ENCODE measurements at regions not wholly inside any gene's neighbourhood (a gene's known extent, or its start where the extent isn't known, plus 50 kb on each side); places are given as distances from the start of the nearest gene placed in this dataset.

DNA sequence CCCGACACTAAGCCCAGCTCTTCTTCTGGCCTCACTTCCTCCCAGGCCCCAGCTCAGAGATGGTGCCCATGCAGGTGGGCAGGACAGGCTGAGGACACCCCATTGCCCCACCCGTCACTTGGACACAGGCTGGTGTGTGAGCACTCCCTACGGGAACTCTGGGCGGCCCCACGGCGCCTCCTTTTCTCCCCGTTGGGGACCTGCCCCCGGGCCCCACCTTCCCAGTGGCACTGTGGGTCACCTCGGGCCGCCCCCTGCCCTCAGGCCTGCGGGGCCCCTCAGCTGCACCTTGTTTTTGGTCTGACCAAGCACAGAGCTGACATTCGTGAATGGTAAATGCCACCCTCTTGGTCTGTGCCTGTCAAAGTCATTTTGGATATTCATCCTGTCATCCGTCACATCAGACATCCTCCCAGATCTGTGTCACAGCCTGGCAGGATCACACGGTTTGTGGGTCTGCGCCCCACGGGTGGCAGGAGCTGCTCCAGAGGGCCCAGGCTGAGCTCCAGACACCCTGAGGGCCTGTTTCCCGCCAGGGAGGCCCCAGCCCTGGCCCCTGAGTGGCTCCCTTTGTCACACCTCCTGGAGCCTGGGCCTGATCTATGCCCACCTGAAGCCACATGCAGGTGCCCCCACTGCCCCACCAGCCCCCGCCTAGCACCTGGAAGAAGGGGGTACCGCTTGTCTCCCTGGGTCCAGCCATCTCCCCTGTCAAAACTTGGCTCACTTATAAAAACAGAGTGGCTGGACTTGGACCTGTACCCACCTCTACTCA, 1188.5 kb downstream of the BRD1 start:
- no peak overlapping the region for H3K27ac ChIP-seq
- H3K9me3 ChIP-seq (ENCODE audit: low read depth): no peaks in the 10 kb centered on the region
- H3K27me3 ChIP-seq: no peaks in the 10 kb centered on the region
- no peaks in the 10 kb centered on the region for H3K4me1 ChIP-seq (ENCODE audit: low read depth)
- DNase-seq (ENCODE audit: low read depth in 1 of 2, low spot score in 1 of 2): no peak
- H3K4me3 ChIP-seq: no peak overlapping the region
- H3K36me3 ChIP-seq: no peaks in the 10 kb centered on the region
- TF ChIP-seq, protein P1, sequence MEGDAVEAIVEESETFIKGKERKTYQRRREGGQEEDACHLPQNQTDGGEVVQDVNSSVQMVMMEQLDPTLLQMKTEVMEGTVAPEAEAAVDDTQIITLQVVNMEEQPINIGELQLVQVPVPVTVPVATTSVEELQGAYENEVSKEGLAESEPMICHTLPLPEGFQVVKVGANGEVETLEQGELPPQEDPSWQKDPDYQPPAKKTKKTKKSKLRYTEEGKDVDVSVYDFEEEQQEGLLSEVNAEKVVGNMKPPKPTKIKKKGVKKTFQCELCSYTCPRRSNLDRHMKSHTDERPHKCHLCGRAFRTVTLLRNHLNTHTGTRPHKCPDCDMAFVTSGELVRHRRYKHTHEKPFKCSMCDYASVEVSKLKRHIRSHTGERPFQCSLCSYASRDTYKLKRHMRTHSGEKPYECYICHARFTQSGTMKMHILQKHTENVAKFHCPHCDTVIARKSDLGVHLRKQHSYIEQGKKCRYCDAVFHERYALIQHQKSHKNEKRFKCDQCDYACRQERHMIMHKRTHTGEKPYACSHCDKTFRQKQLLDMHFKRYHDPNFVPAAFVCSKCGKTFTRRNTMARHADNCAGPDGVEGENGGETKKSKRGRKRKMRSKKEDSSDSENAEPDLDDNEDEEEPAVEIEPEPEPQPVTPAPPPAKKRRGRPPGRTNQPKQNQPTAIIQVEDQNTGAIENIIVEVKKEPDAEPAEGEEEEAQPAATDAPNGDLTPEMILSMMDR (IDR thresholded peaks at IDR 0.05; ENCODE audit: low read depth, low read length): no peak

DNA sequence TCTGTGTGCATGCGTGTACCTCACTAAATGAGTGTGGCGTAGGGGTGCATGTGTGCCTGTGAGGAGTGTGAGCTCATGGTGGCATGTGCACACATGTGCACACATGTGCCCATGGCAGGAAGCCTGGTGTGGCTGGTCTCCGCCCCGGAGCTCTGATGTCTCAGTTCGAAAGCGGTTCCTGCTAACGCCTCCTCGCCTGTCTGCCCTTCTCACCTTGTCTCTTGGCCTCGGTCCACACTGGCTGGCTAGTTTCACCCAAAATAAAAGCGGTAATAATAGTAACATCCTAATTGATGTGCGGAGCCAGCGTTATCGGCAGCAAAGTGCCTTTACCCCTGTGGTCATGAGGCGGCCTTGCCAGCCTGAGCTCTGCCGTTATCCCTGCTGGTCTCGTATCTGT, 1190.4 kb downstream of the BRD1 start:
- H3K4me1 ChIP-seq (ENCODE audit: low read depth): no peaks in the 10 kb centered on the region

DNA sequence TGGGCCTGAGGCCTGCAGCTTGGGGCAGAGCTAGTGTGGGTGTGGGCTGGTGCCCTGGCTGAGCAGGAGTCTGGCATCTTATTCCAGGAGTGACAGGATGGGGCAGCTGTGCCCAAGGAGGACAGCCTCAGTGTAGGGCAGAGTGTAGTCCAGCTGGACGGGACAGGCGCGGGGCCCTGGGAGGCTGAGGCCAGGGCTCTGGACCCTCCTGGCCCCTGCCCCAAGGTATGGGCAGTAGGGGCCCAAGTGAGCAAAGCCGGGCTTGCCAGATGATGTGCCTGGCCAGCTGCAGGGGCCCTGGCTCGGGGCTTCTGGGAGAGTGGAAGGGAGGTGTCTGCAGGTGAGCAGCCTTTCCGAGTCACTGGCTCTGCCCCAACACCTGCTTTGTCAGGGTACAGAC, 1190.9 kb downstream of the BRD1 start:
- no peaks in the 10 kb centered on the region for H3K27me3 ChIP-seq
- no peak overlapping the region for H3K27ac ChIP-seq
- DNase-seq (ENCODE audit: low read depth in 1 of 2, low spot score in 1 of 2): no peak
- TF ChIP-seq, protein P1 (IDR thresholded peaks at IDR 0.05; ENCODE audit: low read depth, low read length): no peak
- no peaks in the 10 kb centered on the region for H3K4me1 ChIP-seq (ENCODE audit: low read depth)
- no peak overlapping the region for H3K4me3 ChIP-seq
- H3K36me3 ChIP-seq: no peaks in the 10 kb centered on the region
- no peaks in the 10 kb centered on the region for H3K9me3 ChIP-seq (ENCODE audit: low read depth)

More for the DNA sequence above, 1190.4 kb downstream of the BRD1 start:
- Histone ChIP-seq H3K9me3 (ENCODE audit: low read depth) (no peaks in the 10 kb centered on the region), H3K27ac (no peak overlapping the region), H3K27me3 (no peaks in the 10 kb centered on the region), H3K4me3 (no peak overlapping the region), H3K36me3 (no peaks in the 10 kb centered on the region)
- TF ChIP-seq, protein P1 (IDR thresholded peaks at IDR 0.05; ENCODE audit: low read depth, low read length): no peak
- DNase-seq (ENCODE audit: low read depth in 1 of 2, low spot score in 1 of 2): no peak

DNA sequence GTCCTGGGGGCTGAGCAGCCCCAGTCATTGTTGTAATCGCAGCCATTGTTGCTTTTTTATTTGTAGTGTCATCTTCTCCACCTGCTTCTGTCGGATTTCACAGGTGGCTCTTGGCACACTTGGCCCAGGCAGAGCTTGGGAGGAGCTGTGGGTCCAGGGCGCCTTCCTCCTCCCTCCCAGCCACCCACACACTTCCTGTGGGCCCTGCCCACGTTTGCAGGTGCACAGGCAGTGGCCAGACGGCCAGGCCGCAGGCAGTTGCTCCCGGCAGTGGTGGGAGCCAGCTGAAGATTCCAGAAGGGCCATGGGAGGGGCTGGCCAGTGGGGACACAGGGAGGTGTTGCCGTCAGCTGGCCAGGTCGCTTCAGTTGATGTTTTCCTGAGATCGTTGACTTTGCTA, 1191.9 kb downstream of the BRD1 start:
- Histone ChIP-seq H3K9me3 (ENCODE audit: low read depth) (no peaks in the 10 kb centered on the region), H3K27ac (no peak overlapping the region), H3K27me3 (no peaks in the 10 kb centered on the region), H3K36me3 (no peaks in the 10 kb centered on the region), H3K4me1 (ENCODE audit: low read depth) (no peaks in the 10 kb centered on the region), H3K4me3 (no peak overlapping the region)
- TF ChIP-seq, protein P1 (IDR thresholded peaks at IDR 0.05; ENCODE audit: low read depth, low read length): no peak
- no peak for DNase-seq (ENCODE audit: low read depth in 1 of 2, low spot score in 1 of 2)

DNA sequence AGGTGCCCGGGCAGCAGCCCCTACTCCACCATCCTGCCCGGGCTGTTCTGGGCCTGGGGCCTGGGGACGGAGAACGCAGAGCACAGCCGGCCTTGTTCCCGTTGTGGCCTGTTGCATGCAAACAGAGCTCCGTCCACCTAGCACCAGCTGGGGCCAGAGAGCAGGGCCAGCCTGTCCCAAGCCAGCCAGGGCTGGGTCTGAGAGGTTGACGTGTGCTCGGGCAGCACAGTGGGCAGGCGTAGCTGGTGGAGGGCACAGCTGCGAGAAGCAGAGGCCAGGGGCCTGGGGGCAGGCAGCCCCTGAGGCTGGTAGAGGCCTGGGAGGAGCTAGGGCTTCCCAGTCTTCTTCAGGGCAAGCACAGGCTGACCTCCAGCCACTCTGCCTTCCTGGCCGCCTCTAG, 1192.6 kb downstream of the BRD1 start:
- Histone ChIP-seq H3K4me1 (ENCODE audit: low read depth) (no peaks in the 10 kb centered on the region), H3K9me3 (ENCODE audit: low read depth) (no peaks in the 10 kb centered on the region), H3K4me3 (no peak overlapping the region), H3K36me3 (no peaks in the 10 kb centered on the region), H3K27ac (no peak overlapping the region), H3K27me3 (no peaks in the 10 kb centered on the region)
- TF ChIP-seq, protein P1 (IDR thresholded peaks at IDR 0.05; ENCODE audit: low read depth, low read length): no peak
- no peak for DNase-seq (ENCODE audit: low read depth in 1 of 2, low spot score in 1 of 2)
